H9 (cell line): ENCODE measurements at regions not wholly inside any gene's neighbourhood (a gene's known extent, or its start where the extent isn't known, plus 50 kb on each side); places are given as distances from the start of the nearest gene placed in this dataset.
"Not testable (repeated sequence)": the region's sequence is repeated elsewhere in the genome, so short reads cannot be mapped to it uniquely, and the experiment has no call there.

Source experiments
- DNase-seq: peaks from one replicate; pipeline ENCODE4 v3.0.0-alpha.2; 2017
- H2AFZ ChIP-seq: one replicate; pipeline ENCODE4 v1.6.1; 2013; ENCODE audit warnings: mild to moderate bottlenecking, low read length, control low read depth, moderate library complexity
- H2AK5ac ChIP-seq: 2 replicates; pipeline ENCODE4 v1.6.1; 2013; ENCODE audit warnings: low read length, control low read depth, mixed read lengths; ENCODE audit not compliant: insufficient read length
- H2BK120ac ChIP-seq: one replicate; pipeline ENCODE4 v1.6.1; 2013; ENCODE audit warnings: low read depth, mild to moderate bottlenecking, low read length, control low read depth, inconsistent platforms; ENCODE audit not compliant: poor library complexity, severe bottlenecking
- H2BK12ac ChIP-seq: 2 replicates; pipeline ENCODE4 v1.6.1; 2013; ENCODE audit warnings: low read length, control low read depth, mixed read lengths, low read depth; ENCODE audit not compliant: insufficient read length
- H2BK15ac ChIP-seq: 2 replicates; pipeline ENCODE4 v1.6.1; 2013; ENCODE audit warnings: low read depth, low read length, control low read depth
- H2BK20ac ChIP-seq: one replicate; pipeline ENCODE4 v1.6.1; 2013; ENCODE audit warnings: low read depth, mild to moderate bottlenecking, low read length, control low read depth, inconsistent platforms; ENCODE audit not compliant: poor library complexity, severe bottlenecking
- H2BK5ac ChIP-seq: 2 replicates; pipeline ENCODE4 v1.6.1; 2013; ENCODE audit warnings: low read length, control low read depth, mixed read lengths; ENCODE audit not compliant: insufficient read length
- H3K14ac ChIP-seq: 2 replicates; pipeline ENCODE4 v1.6.1; 2013; ENCODE audit warnings: low read length, control low read depth; ENCODE audit not compliant: insufficient read depth
- H3K18ac ChIP-seq: 2 replicates; pipeline ENCODE4 v1.6.1; 2013; ENCODE audit warnings: low read depth, mild to moderate bottlenecking, mixed read lengths, low read length, control low read depth; ENCODE audit not compliant: insufficient read length
- H3K23ac ChIP-seq: 2 replicates; pipeline ENCODE4 v1.6.1; 2013; ENCODE audit warnings: low read length, control low read depth, mixed read lengths, low read depth; ENCODE audit not compliant: insufficient read length
- H3K23me2 ChIP-seq: 2 replicates; pipeline ENCODE4 v1.6.1; 2013; ENCODE audit warnings: low read depth, mild to moderate bottlenecking, mixed read lengths, low read length, control low read depth; ENCODE audit not compliant: insufficient read length, poor library complexity, severe bottlenecking
- H3K27ac ChIP-seq: 2 replicates; pipeline ENCODE4 v1.5.1; 2013; ENCODE audit warnings: low read length, control low read depth, mixed read lengths, low read depth; ENCODE audit not compliant: insufficient read length
- H3K27me3 ChIP-seq: 2 replicates; pipeline ENCODE4 v1.6.1; 2013; ENCODE audit warnings: low read length, control low read depth, inconsistent platforms; ENCODE audit not compliant: insufficient read depth
- H3K4ac ChIP-seq: 2 replicates; pipeline ENCODE4 v1.6.1; 2013; ENCODE audit warnings: low read depth, mild to moderate bottlenecking, control low read depth, inconsistent platforms, low read length, moderate library complexity
- H3K4me1 ChIP-seq: 2 replicates; pipeline ENCODE4 v1.6.1; 2013; ENCODE audit warnings: low read length, control low read depth, inconsistent platforms; ENCODE audit not compliant: insufficient read depth
- H3K4me2 ChIP-seq: 2 replicates; pipeline ENCODE4 v1.6.1; 2013; ENCODE audit warnings: low read length, control low read depth, mixed read lengths; ENCODE audit not compliant: insufficient read length, insufficient read depth
- H3K56ac ChIP-seq: 2 replicates; pipeline ENCODE4 v1.6.1; 2013; ENCODE audit warnings: low read depth, mild to moderate bottlenecking, mixed read lengths, low read length, control low read depth; ENCODE audit not compliant: insufficient read length
- H3K79me1 ChIP-seq: 2 replicates; pipeline ENCODE4 v1.6.1; 2013; ENCODE audit warnings: low read depth, mild to moderate bottlenecking, moderate library complexity, low read length, control low read depth, inconsistent platforms; ENCODE audit not compliant: insufficient read depth, poor library complexity, severe bottlenecking
- H3K79me2 ChIP-seq: 2 replicates; pipeline ENCODE4 v1.6.1; 2013; ENCODE audit warnings: low read length, control low read depth, inconsistent platforms; ENCODE audit not compliant: insufficient read depth
- H3K9ac ChIP-seq: 2 replicates; pipeline ENCODE4 v1.6.1; 2013; ENCODE audit warnings: low read length, control low read depth, mixed read lengths; ENCODE audit not compliant: insufficient read length; ENCODE audit errors: extremely low read depth
- H3K9me3 ChIP-seq: one replicate; pipeline ENCODE4 v1.6.1; 2013; ENCODE audit warnings: low read depth, low read length, inconsistent platforms; ENCODE audit not compliant: control insufficient read depth
- H3T11ph ChIP-seq: one replicate; pipeline ENCODE4 v1.6.1; 2013; ENCODE audit warnings: mild to moderate bottlenecking, low read length, control low read depth, inconsistent platforms
- H4K20me1 ChIP-seq: one replicate; pipeline ENCODE4 v1.6.1; 2013; ENCODE audit not compliant: control insufficient read depth, insufficient read length, insufficient read depth
- H4K5ac ChIP-seq: 2 replicates; pipeline ENCODE4 v1.6.1; 2013; ENCODE audit warnings: low read depth, mild to moderate bottlenecking, mixed read lengths, low read length, control low read depth; ENCODE audit not compliant: insufficient read length
- H4K8ac ChIP-seq: replicated peaks from 2 replicates; pipeline ENCODE4 v1.6.1; 2013; ENCODE audit warnings: low read length, control low read depth, mixed read lengths, low read depth; ENCODE audit not compliant: insufficient read length
- H4K91ac ChIP-seq: 2 replicates; pipeline ENCODE4 v1.6.1; 2013; ENCODE audit warnings: low read depth, mild to moderate bottlenecking, moderate library complexity, mixed read lengths, low read length, control low read depth; ENCODE audit not compliant: insufficient read length
- H3K27ac Mint-ChIP-seq, 3 experiments: 2 replicates in 2 of 3; 3 replicates in 1 of 3; pipeline ENCODE4 v1.8.0; 2020 to 2021; ENCODE audit warnings: mixed read lengths in 3 of 3, mild to moderate bottlenecking in 1 of 3, moderate library complexity in 1 of 3
- H3K27me3 Mint-ChIP-seq: 2 replicates; pipeline ENCODE4 v1.8.0; 2021; ENCODE audit warnings: low read depth, mild to moderate bottlenecking, moderate library complexity, mixed read lengths
- H3K36me3 Mint-ChIP-seq, 3 experiments: 2 replicates in 2 of 3; 3 replicates in 1 of 3; pipeline ENCODE4 v1.8.0; 2020 to 2021; ENCODE audit warnings: low read depth in 3 of 3, mixed read lengths in 3 of 3; ENCODE audit not compliant: insufficient read depth in 1 of 3
- H3K4me1 Mint-ChIP-seq, 2 experiments: 2 replicates each; pipeline ENCODE4 v1.8.0; 2020; ENCODE audit warnings: mixed read lengths in 2 of 2
- H3K4me3 Mint-ChIP-seq, 2 experiments: 2 replicates in 1 of 2; 3 replicates in 1 of 2; pipeline ENCODE4 v1.8.0; 2020 to 2021; ENCODE audit warnings: mild to moderate bottlenecking in 2 of 2, mixed read lengths in 2 of 2, moderate library complexity in 1 of 2
- H3K9me3 Mint-ChIP-seq, 2 experiments: 2 replicates in 1 of 2; 3 replicates in 1 of 2; pipeline ENCODE4 v1.8.0; 2020; ENCODE audit warnings: mild to moderate bottlenecking in 2 of 2, mixed read lengths in 2 of 2, moderate library complexity in 1 of 2
- CTCF ChIP-seq: fragments of 200-600 bp; sonication (generic); conservative IDR thresholded peaks from 3 replicates; pipeline ENCODE4 v1.8.0; 2021; ENCODE audit warnings: antibody characterized with exemption, mild to moderate bottlenecking
- WGBS: extraction: QIAGEN DNeasy Blood & Tissue Kit; methylation state at CpG from one replicate; pipeline ENCODE4 v1.1.7; 2013; ENCODE audit warnings: missing lambda C conversion rate, low lambda C conversion rate, mixed read lengths; ENCODE audit not compliant: insufficient read length; ENCODE audit errors: extremely low coverage; 5-methylcytosine and 5-hydroxymethylcytosine counted together

DNA sequence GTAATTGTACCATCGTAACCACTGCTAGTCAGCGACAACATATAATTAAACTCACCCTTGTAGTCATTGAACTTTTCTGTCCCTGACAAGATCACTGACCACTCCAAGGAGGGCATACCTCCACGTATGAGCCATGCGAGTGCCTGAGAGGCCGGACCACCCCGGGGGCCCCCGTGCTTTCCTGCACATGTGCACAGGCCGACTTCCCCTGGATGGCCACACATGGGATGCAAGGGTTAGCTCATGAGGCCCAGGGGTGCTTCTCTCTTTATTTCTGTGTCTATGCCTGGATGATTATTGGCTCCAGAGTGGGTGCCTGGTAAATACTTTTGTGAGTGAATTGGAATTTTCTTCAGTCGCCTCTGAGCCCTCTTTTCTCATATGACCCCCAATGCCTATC lies 82.8 kb upstream of the ZNF536 start:
- no peak overlapping the region for H2BK20ac ChIP-seq
- H3K27me3 ChIP-seq, result no peaks in the 10 kb centered on the region
- no peak overlapping the region for H3K4me2 ChIP-seq
- H2BK5ac ChIP-seq, result no peak overlapping the region
- no peak overlapping the region for H4K8ac ChIP-seq
- no peaks in the 10 kb centered on the region for H3K79me2 ChIP-seq
- no peaks in the 10 kb centered on the region for H3K79me1 ChIP-seq
- no peak overlapping the region for H3K18ac ChIP-seq
- no peak overlapping the region for H3T11ph ChIP-seq
- H3K4me1 ChIP-seq, result no peaks in the 10 kb centered on the region
- H2AK5ac ChIP-seq, result no peak overlapping the region
- no peak overlapping the region for H3K4ac ChIP-seq
- H3K4me3 Mint-ChIP-seq, result no peak overlapping the region
- no peaks in the 10 kb centered on the region for H4K20me1 ChIP-seq
- H3K9ac ChIP-seq, result no peak overlapping the region
- no CpG with 5 or more reads among the region's 9 CpGs for WGBS
- H4K5ac ChIP-seq, result no peak overlapping the region
- no peak overlapping the region for H3K14ac ChIP-seq
- H3K4me1 Mint-ChIP-seq, result peaks cover 19 to 20% of the 10 kb centered on the region in 2 experiments
- H3K56ac ChIP-seq, result no peak overlapping the region
- no peak overlapping the region for H2BK120ac ChIP-seq
- no peaks in the 10 kb centered on the region for H3K9me3 Mint-ChIP-seq
- H3K36me3 Mint-ChIP-seq, result no peaks in the 10 kb centered on the region
- no peak for DNase-seq
- H3K23me2 ChIP-seq, result no peaks in the 10 kb centered on the region
- H3K9me3 ChIP-seq, result no peaks in the 10 kb centered on the region
- H3K27ac Mint-ChIP-seq, result no peak overlapping the region; a peak in 1 of 7 replicates
- peaks cover 2% of the 10 kb centered on the region for H3K27me3 Mint-ChIP-seq
- no peak for TF ChIP-seq CTCF
- no peak overlapping the region for H4K91ac ChIP-seq
- no peak overlapping the region for H2AFZ ChIP-seq
- H3K23ac ChIP-seq, result no peak overlapping the region
- H2BK15ac ChIP-seq, result no peak overlapping the region
- H2BK12ac ChIP-seq, result no peak overlapping the region
- no peak overlapping the region for H3K27ac ChIP-seq

DNA sequence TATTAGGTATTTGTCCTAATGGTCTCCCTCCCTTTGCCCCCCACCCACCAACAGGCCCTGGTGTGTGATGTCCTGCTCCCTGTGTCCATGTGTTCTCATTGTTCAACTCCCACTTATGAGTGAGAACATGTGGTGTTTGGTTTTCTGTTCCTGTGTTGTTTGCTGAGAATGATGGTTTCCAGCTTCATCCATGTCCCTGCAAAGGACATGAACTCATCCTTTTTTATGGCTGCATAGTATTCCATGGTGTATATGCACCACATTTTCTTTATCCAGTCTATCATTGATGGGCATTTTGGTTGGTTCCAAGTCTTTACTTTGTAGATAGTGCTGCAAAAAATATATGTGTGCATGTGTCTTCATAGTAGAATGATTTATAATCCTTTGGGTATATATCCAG lies 81.4 kb upstream of the ZNF536 start:
- H3K18ac ChIP-seq, H2BK15ac ChIP-seq, H3K4me1 ChIP-seq, H4K20me1 ChIP-seq, H3K23ac ChIP-seq, H3K79me2 ChIP-seq, H3K56ac ChIP-seq, H2BK20ac ChIP-seq, H2AFZ ChIP-seq, H2AK5ac ChIP-seq, H4K5ac ChIP-seq, H3K27ac ChIP-seq, H3K23me2 ChIP-seq, H2BK5ac ChIP-seq, H3K14ac ChIP-seq, H3K27me3 Mint-ChIP-seq, H3T11ph ChIP-seq, H2BK120ac ChIP-seq, H3K9me3 Mint-ChIP-seq, H3K9me3 ChIP-seq, DNase-seq, H3K36me3 Mint-ChIP-seq, H3K79me1 ChIP-seq, H3K4ac ChIP-seq, H3K9ac ChIP-seq, H3K27ac Mint-ChIP-seq, H4K91ac ChIP-seq, H3K4me3 Mint-ChIP-seq, H4K8ac ChIP-seq, H3K4me2 ChIP-seq, H3K27me3 ChIP-seq, H2BK12ac ChIP-seq: not testable (repeated sequence)
- peaks cover 17 to 23% of the 10 kb centered on the region in 2 experiments for H3K4me1 Mint-ChIP-seq
